Mesendoderm (in vitro differentiated cells): ENCODE measurements at regions not wholly inside any gene's neighbourhood (a gene's known extent, or its start where the extent isn't known, plus 50 kb on each side); places are given as distances from the start of the nearest gene placed in this dataset.

Experiments used
- DNase-seq: peaks from one replicate; pipeline ENCODE4 v3.0.0; 2013
- H2AK5ac ChIP-seq: 2 replicates; pipeline ENCODE4 v1.6.1; 2013; ENCODE audit warnings: low read length, inconsistent platforms
- H2BK120ac ChIP-seq: 2 replicates; pipeline ENCODE4 v1.6.1; 2013; ENCODE audit warnings: low read depth, mild to moderate bottlenecking, low read length, moderate library complexity, mixed read lengths
- H2BK15ac ChIP-seq: replicated peaks from 2 replicates; pipeline ENCODE4 v1.6.1; 2013; ENCODE audit warnings: low read depth, mild to moderate bottlenecking, moderate library complexity
- H2BK5ac ChIP-seq: 2 replicates; pipeline ENCODE4 v1.6.1; 2013; ENCODE audit warnings: low read length, inconsistent platforms
- H3K18ac ChIP-seq: 2 replicates; pipeline ENCODE4 v1.6.1; 2013; ENCODE audit warnings: mild to moderate bottlenecking, low read length, mixed read lengths
- H3K23ac ChIP-seq: one replicate; pipeline ENCODE4 v1.6.1; 2013; ENCODE audit warnings: low read length
- H3K27ac ChIP-seq: 2 replicates; pipeline ENCODE4 v1.5.1; 2013; ENCODE audit warnings: low read depth, mild to moderate bottlenecking, inconsistent platforms, low read length, moderate library complexity
- H3K27me3 ChIP-seq: 2 replicates; pipeline ENCODE4 v1.6.1; 2013; ENCODE audit warnings: low read length, control low read depth, mild to moderate bottlenecking, inconsistent platforms; ENCODE audit not compliant: insufficient read depth, poor library complexity
- H3K36me3 ChIP-seq: 2 replicates; pipeline ENCODE4 v1.6.1; 2013; ENCODE audit warnings: low read length, inconsistent platforms; ENCODE audit not compliant: control insufficient read depth, insufficient read depth
- H3K4ac ChIP-seq: one replicate; pipeline ENCODE4 v1.6.1; 2013; ENCODE audit warnings: low read depth, mild to moderate bottlenecking, low read length, moderate library complexity
- H3K4me1 ChIP-seq: 2 replicates; pipeline ENCODE4 v1.6.1; 2013; ENCODE audit warnings: low read depth, low read length, inconsistent platforms; ENCODE audit not compliant: control insufficient read depth
- H3K4me2 ChIP-seq: 2 replicates; pipeline ENCODE4 v1.6.1; 2013; ENCODE audit warnings: low read length
- H3K4me3 ChIP-seq: 2 replicates; pipeline ENCODE4 v1.5.1; 2013; ENCODE audit warnings: mild to moderate bottlenecking, low read length
- H3K56ac ChIP-seq: one replicate; pipeline ENCODE4 v1.6.1; 2013; ENCODE audit warnings: low read length
- H3K79me1 ChIP-seq: 2 replicates; pipeline ENCODE4 v1.6.1; 2013; ENCODE audit warnings: low read length, inconsistent platforms
- H3K79me2 ChIP-seq: 2 replicates; pipeline ENCODE4 v1.6.1; 2013; ENCODE audit warnings: mild to moderate bottlenecking, low read length; ENCODE audit not compliant: control insufficient read depth, insufficient read depth
- H3K9ac ChIP-seq: 2 replicates; pipeline ENCODE4 v1.6.1; 2013; ENCODE audit warnings: low read length, inconsistent platforms
- H4K5ac ChIP-seq: one replicate; pipeline ENCODE4 v1.6.1; 2013; ENCODE audit warnings: low read length
- H4K8ac ChIP-seq: one replicate; pipeline ENCODE4 v1.6.1; 2013; ENCODE audit warnings: low read depth, mild to moderate bottlenecking, control low read depth, low read length, moderate library complexity
- WGBS: extraction: QIAGEN DNeasy Blood & Tissue Kit; methylation state at CpG from one replicate; pipeline ENCODE4 v1.1.7; 2013; ENCODE audit warnings: low lambda C conversion rate, missing lambda C conversion rate; ENCODE audit not compliant: insufficient coverage; ENCODE audit errors: extremely low coverage; 5-methylcytosine and 5-hydroxymethylcytosine counted together

DNA sequence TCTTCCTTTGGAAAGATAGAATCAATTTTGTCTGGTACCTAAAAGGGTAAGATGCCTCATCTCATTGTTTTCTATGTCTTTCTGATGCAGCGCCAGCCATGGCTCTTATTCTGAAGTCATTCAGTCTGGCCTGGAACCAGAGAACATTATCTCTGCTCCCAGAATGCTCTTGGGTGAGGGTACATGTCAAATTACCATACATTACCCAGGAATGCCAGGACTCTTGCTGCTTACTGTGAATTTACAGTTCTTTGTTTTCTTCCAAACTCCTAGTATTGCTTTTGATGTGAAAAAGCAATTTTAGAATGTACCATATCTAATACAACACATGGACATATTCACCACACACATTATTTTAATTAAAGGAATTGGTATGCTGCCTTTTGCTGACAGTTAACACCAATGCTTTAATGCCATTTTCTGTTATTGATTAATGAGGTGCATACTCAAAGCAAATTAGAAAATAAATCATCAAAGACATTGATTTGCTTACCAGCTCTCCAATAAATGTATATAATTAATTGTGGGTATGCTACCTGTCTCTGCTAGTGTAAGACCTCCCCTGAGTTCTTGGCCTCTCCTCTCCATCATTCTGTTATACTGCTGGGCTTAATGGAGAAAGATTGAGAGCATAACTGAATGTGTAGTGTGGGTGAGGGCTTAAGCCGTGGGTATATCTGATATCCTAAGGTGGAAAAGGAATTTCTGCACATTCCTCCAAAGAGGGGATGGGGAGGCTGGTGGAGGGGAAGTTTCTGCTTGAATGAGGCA lies 337.7 kb downstream of the C12orf75 start:
- no peak overlapping the region for H3K4ac ChIP-seq

DNA sequence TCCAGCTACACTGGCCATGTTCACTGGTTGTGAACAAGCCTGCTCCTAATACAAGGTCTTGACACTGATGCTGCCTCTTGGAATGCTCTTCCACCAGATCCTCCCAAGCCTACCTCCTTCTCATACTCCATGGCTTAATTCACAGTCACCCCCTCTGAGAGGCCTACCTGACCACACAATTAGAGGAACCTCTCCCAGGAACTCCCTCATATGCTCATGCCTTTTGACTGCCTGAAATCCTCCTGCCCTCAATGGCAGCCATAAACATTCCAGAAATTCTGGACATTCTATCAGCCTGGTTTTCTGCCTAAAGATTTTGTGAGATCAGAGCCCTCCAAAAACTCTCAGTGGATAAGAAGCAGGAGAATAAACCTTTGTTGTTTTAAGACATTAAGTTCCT lies 340.2 kb downstream of the C12orf75 start:
- peak; percentile 50 for DNase-seq
- Histone ChIP-seq H3K27ac (no peak overlapping the region), H3K9ac (no peak overlapping the region)

More for the DNA sequence above, 337.7 kb downstream of the C12orf75 start:
- H3K36me3 ChIP-seq, result no peaks in the 10 kb centered on the region
- no peak overlapping the region for H3K9ac ChIP-seq
- H3K79me2 ChIP-seq, result no peaks in the 10 kb centered on the region
- H2BK5ac ChIP-seq, result no peak overlapping the region
- no CpG with 5 or more reads among the region's 2 CpGs for WGBS
- H3K27me3 ChIP-seq, result no peaks in the 10 kb centered on the region
- no peak overlapping the region for H3K23ac ChIP-seq
- H3K18ac ChIP-seq, result no peak overlapping the region
- H3K4me3 ChIP-seq, result no peak overlapping the region
- H3K4me1 ChIP-seq, result no peaks in the 10 kb centered on the region
- H2BK120ac ChIP-seq, result no peak overlapping the region
- no peak overlapping the region for H3K4me2 ChIP-seq
- DNase-seq, result no peak
- H2BK15ac ChIP-seq, result no peak overlapping the region
- H3K27ac ChIP-seq, result no peak overlapping the region
- no peak overlapping the region for H4K5ac ChIP-seq
- H2AK5ac ChIP-seq, result no peak overlapping the region
- H3K56ac ChIP-seq, result no peak overlapping the region
- no peaks in the 10 kb centered on the region for H3K79me1 ChIP-seq
- H4K8ac ChIP-seq, result no peak overlapping the region

DNA sequence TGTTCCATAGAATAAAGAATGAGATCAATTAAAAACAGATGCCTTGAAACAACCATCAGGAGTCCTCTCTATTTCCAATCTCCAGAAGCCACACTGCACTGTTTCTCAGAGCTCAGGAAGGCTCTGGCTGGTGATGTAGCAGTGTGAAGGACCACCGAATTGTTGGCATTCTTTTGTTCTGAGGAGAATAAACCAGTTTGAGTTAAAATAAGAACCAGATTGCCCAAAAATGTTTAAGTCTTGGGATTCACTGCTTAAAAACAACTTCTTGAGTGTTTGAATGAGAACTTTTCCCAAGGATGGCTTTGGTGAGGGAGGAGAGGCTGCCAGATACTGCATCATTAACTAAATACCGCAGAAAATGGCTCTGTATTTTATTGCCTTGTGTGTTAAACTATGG lies 341.2 kb downstream of the C12orf75 start:
- DNase-seq, result no peak
- Histone ChIP-seq H3K56ac (no peak overlapping the region), H2BK15ac (no peak overlapping the region), H3K18ac (no peak overlapping the region), H3K79me2 (no peaks in the 10 kb centered on the region), H3K79me1 (no peaks in the 10 kb centered on the region), H3K4me1 (no peaks in the 10 kb centered on the region), H2BK5ac (no peak overlapping the region), H4K8ac (no peak overlapping the region), H2AK5ac (no peak overlapping the region), H3K4me2 (no peak overlapping the region), H3K4ac (no peak overlapping the region), H4K5ac (no peak overlapping the region), H3K4me3 (no peak overlapping the region), H2BK120ac (no peak overlapping the region), H3K36me3 (no peaks in the 10 kb centered on the region), H3K27me3 (no peaks in the 10 kb centered on the region), H3K9ac (no peak overlapping the region), H3K27ac (no peak overlapping the region), H3K23ac (no peak overlapping the region)
- no CpG with 5 or more reads among the region's 2 CpGs for WGBS

More for the DNA sequence above, 340.2 kb downstream of the C12orf75 start:
- Histone ChIP-seq H3K4me3 (no peak overlapping the region), H2AK5ac (no peak overlapping the region), H4K8ac (no peak overlapping the region), H2BK120ac (no peak overlapping the region), H3K4me1 (no peaks in the 10 kb centered on the region), H4K5ac (no peak overlapping the region), H3K23ac (no peak overlapping the region), H3K18ac (no peak overlapping the region), H3K36me3 (no peaks in the 10 kb centered on the region), H3K27me3 (no peaks in the 10 kb centered on the region), H3K79me1 (no peaks in the 10 kb centered on the region), H3K4me2 (no peak overlapping the region), H2BK5ac (no peak overlapping the region), H3K4ac (no peak overlapping the region), H3K79me2 (no peaks in the 10 kb centered on the region), H3K56ac (no peak overlapping the region), H2BK15ac (no peak overlapping the region)

DNA sequence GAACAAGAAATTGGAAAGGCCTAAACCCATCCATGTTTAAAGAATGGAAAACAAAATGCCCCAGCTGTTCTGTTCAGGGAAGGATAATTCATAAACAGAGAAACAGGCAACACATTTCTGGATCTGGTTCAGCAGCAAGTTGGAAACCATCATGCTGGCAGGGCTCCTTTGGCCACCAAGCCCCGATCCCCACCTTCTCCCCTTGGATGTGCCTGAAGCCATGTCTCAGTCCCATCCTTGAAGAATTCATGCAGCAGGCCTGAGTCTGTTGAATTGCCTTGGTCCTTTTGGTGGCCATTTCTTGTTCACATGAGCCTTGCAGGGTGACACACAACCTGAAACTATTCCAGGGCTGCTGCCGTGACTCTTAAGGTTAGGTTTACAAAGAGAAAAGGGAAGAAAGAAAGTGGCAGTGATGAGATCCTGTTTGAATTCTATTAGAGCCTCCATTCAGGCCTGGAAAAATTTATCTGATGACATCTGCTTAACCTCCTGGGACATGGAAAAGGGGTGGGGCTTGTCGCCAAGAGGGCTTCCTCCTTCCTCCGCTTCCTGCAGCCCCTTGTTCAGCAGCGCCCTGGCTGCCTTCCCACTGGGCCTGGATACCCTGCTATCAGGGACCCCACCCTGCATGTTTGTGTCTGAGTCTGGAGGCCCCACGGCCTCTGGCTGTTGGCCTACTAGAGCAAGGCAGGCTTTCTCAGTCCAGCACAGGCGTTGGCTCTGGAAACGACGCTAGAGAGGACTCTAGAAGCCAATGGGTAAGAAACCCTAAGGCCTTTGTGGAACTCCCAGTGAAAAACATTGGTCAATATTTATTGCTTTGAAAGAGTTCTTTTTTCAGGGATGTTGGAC lies 341.9 kb downstream of the C12orf75 start:
- H3K9ac ChIP-seq, result no peak overlapping the region
- no peak overlapping the region for H2BK15ac ChIP-seq
- no peak for DNase-seq
- H2BK120ac ChIP-seq, result no peak overlapping the region
- no peaks in the 10 kb centered on the region for H3K36me3 ChIP-seq
- H3K4ac ChIP-seq, result no peak overlapping the region
- no peak overlapping the region for H3K18ac ChIP-seq
- H4K5ac ChIP-seq, result no peak overlapping the region
- H3K27ac ChIP-seq, result no peak overlapping the region
- no CpG with 5 or more reads among the region's 9 CpGs for WGBS
- H3K4me2 ChIP-seq, result no peak overlapping the region
- H3K4me3 ChIP-seq, result no peak overlapping the region
- H3K27me3 ChIP-seq, result no peaks in the 10 kb centered on the region
- no peak overlapping the region for H4K8ac ChIP-seq
- H3K79me1 ChIP-seq, result no peaks in the 10 kb centered on the region
- no peak overlapping the region for H2AK5ac ChIP-seq
- H3K23ac ChIP-seq, result no peak overlapping the region
- no peak overlapping the region for H2BK5ac ChIP-seq
- H3K79me2 ChIP-seq, result no peaks in the 10 kb centered on the region
- H3K4me1 ChIP-seq, result no peaks in the 10 kb centered on the region
- H3K56ac ChIP-seq, result no peak overlapping the region

DNA sequence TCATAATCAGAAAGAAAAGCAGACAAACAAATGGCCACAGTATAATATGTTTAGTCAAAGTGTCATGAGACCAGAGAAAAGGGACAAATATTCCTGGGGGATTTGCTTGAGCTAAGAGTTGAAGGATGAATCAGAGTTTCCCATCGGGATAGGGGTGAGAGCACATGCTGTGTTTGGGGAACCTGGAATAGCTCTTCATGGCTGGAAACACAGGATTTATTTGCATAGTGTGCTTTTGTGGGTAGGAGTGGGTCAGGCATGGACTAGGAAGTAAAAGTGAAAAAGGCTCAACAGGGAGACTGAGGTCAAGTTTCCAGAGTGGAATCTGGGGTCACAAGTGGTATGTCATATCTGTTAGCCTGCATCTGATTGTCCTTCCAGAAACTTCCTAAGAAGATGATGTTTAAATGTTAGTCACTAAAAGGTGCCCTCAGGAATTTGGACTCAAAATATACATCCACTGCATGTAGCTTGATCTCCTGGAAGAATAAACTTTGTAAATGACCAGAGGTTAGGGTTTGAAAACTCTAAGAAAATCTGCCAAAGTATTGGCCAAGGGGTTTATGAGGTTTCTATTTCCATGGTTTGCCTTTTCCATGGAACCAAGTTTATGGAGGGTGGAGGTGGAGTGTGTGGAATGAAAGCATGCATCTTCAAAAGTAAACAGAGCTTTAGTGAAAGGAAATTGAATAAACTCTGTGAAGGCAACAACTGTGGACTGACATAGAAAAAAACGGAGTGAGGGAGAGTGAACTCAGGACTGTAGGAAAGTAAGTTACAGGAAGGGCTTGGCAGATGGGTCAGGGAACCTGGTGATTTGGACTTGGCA lies 344.6 kb downstream of the C12orf75 start:
- Histone ChIP-seq H3K18ac (no peak overlapping the region), H3K56ac (no peak overlapping the region), H3K4me2 (no peak overlapping the region), H3K79me2 (no peaks in the 10 kb centered on the region), H2AK5ac (no peak overlapping the region), H3K4me3 (no peak overlapping the region), H3K27me3 (no peaks in the 10 kb centered on the region), H3K9ac (no peak overlapping the region), H2BK5ac (no peak overlapping the region), H3K4ac (no peak overlapping the region), H3K36me3 (no peaks in the 10 kb centered on the region), H3K4me1 (no peaks in the 10 kb centered on the region), H2BK15ac (no peak overlapping the region), H3K27ac (no peak overlapping the region), H2BK120ac (no peak overlapping the region), H4K5ac (no peak overlapping the region), H3K23ac (no peak overlapping the region), H3K79me1 (no peaks in the 10 kb centered on the region), H4K8ac (no peak overlapping the region)
- WGBS, result no CpG with 5 or more reads among the region's 2 CpGs
- DNase-seq, result no peak
